HCT116 (cell line): ENCODE measurements at regions not wholly inside any gene's neighbourhood (a gene's known extent, or its start where the extent isn't known, plus 50 kb on each side); places are given as distances from the start of the nearest gene placed in this dataset.

ENCODE experiments used
- ATAC-seq: fragments of 200-7000 bp; cut with Tn5 transposase; 2 replicates; pipeline ENCODE4 v1.9.1; 2020; ENCODE audit warnings: mild to moderate bottlenecking, moderate library complexity
- BruUV-seq: library from RNA; stranded (reverse); fragments of 400-500 nt; replicated peaks from 2 replicates; lab custom pipeline; 2021; lab: Mats Ljungman, UMichigan
- CTCF ChIA-PET: fragments of 300-600 bp; sonication (Branson Sonifier 250); formaldehyde crosslinking; loops from one replicate; lab custom pipeline; 2021; ENCODE audit warnings: antibody characterized with exemption; lab: Charles Lee
- POLR2A ChIA-PET: fragments of 300-600, 350-600 bp; sonication (Branson Sonifier 250); formaldehyde crosslinking; loops from one replicate; lab custom pipeline; 2021; ENCODE audit warnings: antibody characterized with exemption; lab: Charles Lee
- RAD21 ChIA-PET, 2 experiments: fragments of 300-600 bp; sonication (Branson Sonifier 250); formaldehyde crosslinking; loops; one replicate each; lab custom pipeline; 2023; ENCODE audit warnings: low total read pairs in 2 of 2; ENCODE audit not compliant: uncharacterized antibody in 2 of 2, unreplicated experiment in 2 of 2, low non-redundant PET in 1 of 2; lab: Charles Lee
- DNase-seq: peaks from one replicate; pipeline ENCODE4 v3.0.0-alpha.2; 2010; ENCODE audit warnings: low read depth, low spot score
- H2AFZ ChIP-seq: fragments of 200-600 bp; shearing (Covaris generic), sonication (generic); 2 replicates; pipeline ENCODE4 v1.6.1; 2017; ENCODE audit warnings: low read depth, mixed run types, mixed read lengths, antibody characterized with exemption, low read length; ENCODE audit not compliant: poor library complexity, severe bottlenecking
- H3K27ac ChIP-seq: 2 replicates; pipeline ENCODE4 v1.5.1; 2012; ENCODE audit warnings: low read depth, low read length
- H3K27me3 ChIP-seq: fragments of 200-600 bp; sonication (generic); 2 replicates; pipeline ENCODE4 v1.6.1; 2016; ENCODE audit warnings: mixed run types, low read length, mixed read lengths; ENCODE audit not compliant: insufficient read depth
- H3K36me3 ChIP-seq, 2 experiments: fragments of 200-500 bp in 1 of 2; fragments of 200-600 bp in 1 of 2; sonication (Bioruptor generic) in 1 of 2; sonication (generic) in 1 of 2; 2 replicates each; pipeline versions ENCODE4 v1.5.1 to v1.6.1; 2014 to 2016; ENCODE audit warnings: low read length in 2 of 2, inconsistent platforms in 1 of 2, mixed read lengths in 1 of 2, mixed run types in 1 of 2; ENCODE audit not compliant: insufficient read depth in 2 of 2, control insufficient read depth in 1 of 2
- H3K4me1 ChIP-seq, 2 experiments: fragments of 200-600 bp in 1 of 2; sonication (generic) in 1 of 2; 2 replicates each; pipeline versions ENCODE4 v1.5.1 to v1.6.1; 2012 to 2017; ENCODE audit warnings: low read length in 2 of 2, inconsistent platforms in 1 of 2, mild to moderate bottlenecking in 1 of 2, mixed read lengths in 1 of 2, mixed run types in 1 of 2, moderate library complexity in 1 of 2; ENCODE audit not compliant: insufficient read depth in 2 of 2, control insufficient read depth in 1 of 2
- H3K4me2 ChIP-seq: fragments of 200-600 bp; sonication (generic); 2 replicates; pipeline ENCODE4 v1.6.1; 2017; ENCODE audit warnings: mixed run types, low read length, mixed read lengths
- H3K4me3 ChIP-seq, 2 experiments: fragments of 200-600 bp in 1 of 2; sonication (generic) in 1 of 2; replicated peaks in 1 of 2; 2 replicates each; pipeline ENCODE4 v1.5.1; 2011 to 2016; ENCODE audit warnings: low read length in 2 of 2, control low read depth in 1 of 2, low read depth in 1 of 2, mild to moderate bottlenecking in 1 of 2, mixed read lengths in 1 of 2, mixed run types in 1 of 2
- H3K79me2 ChIP-seq: fragments of 200-600 bp; sonication (generic); 2 replicates; pipeline ENCODE4 v1.6.1; 2017; ENCODE audit warnings: mild to moderate bottlenecking, mixed run types, low read length, moderate library complexity, mixed read lengths; ENCODE audit not compliant: insufficient read depth
- H3K9ac ChIP-seq: fragments of 200-600 bp; sonication (generic); 2 replicates; pipeline ENCODE4 v1.6.1; 2016; ENCODE audit warnings: low read length, mixed read lengths
- H3K9me2 ChIP-seq: fragments of 200-600 bp; sonication (generic), shearing (Covaris generic); 2 replicates; pipeline ENCODE4 v1.6.1; 2017; ENCODE audit warnings: mixed run types, mild to moderate bottlenecking, moderate library complexity; ENCODE audit not compliant: insufficient read depth
- H3K9me3 ChIP-seq, 2 experiments: fragments of 200-500 bp in 1 of 2; fragments of 200-600 bp in 1 of 2; sonication (Bioruptor generic) in 1 of 2; sonication (generic) in 1 of 2; 2 replicates each; pipeline ENCODE4 v1.6.1; 2014 to 2017; ENCODE audit warnings: low read length in 2 of 2, mixed read lengths in 2 of 2, inconsistent platforms in 1 of 2, low read depth in 1 of 2, mild to moderate bottlenecking in 1 of 2, mixed run types in 1 of 2, moderate library complexity in 1 of 2; ENCODE audit not compliant: control insufficient read depth in 1 of 2, insufficient read depth in 1 of 2
- H4K20me1 ChIP-seq: fragments of 200-600 bp; sonication (generic), shearing (Covaris generic); 2 replicates; pipeline ENCODE4 v1.6.1; 2017; ENCODE audit warnings: mixed run types, mild to moderate bottlenecking, moderate library complexity; ENCODE audit not compliant: insufficient read depth
- CBX3 ChIP-seq: IDR thresholded peaks from 2 replicates; pipeline ENCODE4 v1.6.1; 2012; ENCODE audit warnings: low read depth
- EGR1 ChIP-seq: IDR thresholded peaks from 2 replicates; pipeline ENCODE4 v1.6.1; 2012; ENCODE audit warnings: low read depth
- EZH2phosphoT487 ChIP-seq: fragments of 200-600 bp; IDR thresholded peaks from 2 replicates; pipeline ENCODE4 v1.6.1; 2018; ENCODE audit warnings: antibody characterized with exemption, borderline replicate concordance
- FOSL1 ChIP-seq: IDR thresholded peaks from 2 replicates; pipeline ENCODE4 v1.6.1; 2012; ENCODE audit warnings: low read depth
- JUND ChIP-seq: IDR thresholded peaks from 2 replicates; pipeline ENCODE4 v1.6.1; 2012
- POLR2AphosphoS5 ChIP-seq: IDR thresholded peaks from 2 replicates; pipeline ENCODE4 v1.6.1; 2011; ENCODE audit warnings: mild to moderate bottlenecking, low read depth, low read length, moderate library complexity
- RAD21 ChIP-seq: IDR thresholded peaks from 2 replicates; pipeline ENCODE4 v1.6.1; 2012; ENCODE audit warnings: low read depth, mild to moderate bottlenecking
- SIN3A ChIP-seq: IDR thresholded peaks from 2 replicates; pipeline ENCODE4 v1.6.1; 2012; ENCODE audit warnings: low read depth
- SP1 ChIP-seq: IDR thresholded peaks from 2 replicates; pipeline ENCODE4 v1.6.1; 2012; ENCODE audit warnings: low read depth
- SRF ChIP-seq: IDR thresholded peaks from 2 replicates; pipeline ENCODE4 v1.6.1; 2012; ENCODE audit warnings: low read depth
- TCF7L2 ChIP-seq: IDR thresholded peaks from 2 replicates; pipeline ENCODE4 v1.7.0; 2011; ENCODE audit warnings: borderline replicate concordance, inconsistent platforms; ENCODE audit not compliant: insufficient read depth, insufficient read length; ENCODE audit errors: extremely low read depth
- YY1 ChIP-seq: IDR thresholded peaks from 2 replicates; pipeline ENCODE4 v1.6.1; 2011; ENCODE audit warnings: low read length, low read depth, moderate library complexity, mild to moderate bottlenecking; ENCODE audit not compliant: insufficient replicate concordance; ENCODE audit errors: extremely low read depth
- ZFX ChIP-seq: fragments of 450-650 bp; IDR thresholded peaks from 2 replicates; pipeline ENCODE4 v1.6.1; 2017
- ZNF274 ChIP-seq: fragments of 200-500 bp; sonication (Bioruptor generic); IDR thresholded peaks from 2 replicates; pipeline ENCODE4 v1.6.1; 2014; ENCODE audit warnings: mild to moderate bottlenecking, low read depth, low read length, inconsistent platforms
- intact Hi-C: fragments of 100-400 bp; cut with micrococcal nuclease; formaldehyde crosslinking; loops from 2 replicates; pipeline ENCODE4 v1.10.0; 2022
- TF ChIP-seq, protein P1 (sequence below): IDR thresholded peaks from 2 replicates; pipeline ENCODE4 v1.6.1; 2011; ENCODE audit warnings: mild to moderate bottlenecking, low read length, moderate library complexity; ENCODE audit not compliant: insufficient replicate concordance; ENCODE audit errors: extremely low read depth
- TF ChIP-seq, protein P2 (sequence below): IDR thresholded peaks from 2 replicates; pipeline ENCODE4 v1.6.1; 2012; ENCODE audit warnings: low read depth
- TF ChIP-seq, protein P3 (sequence below): IDR thresholded peaks from 2 replicates; pipeline ENCODE4 v1.6.1; 2012

DNA sequence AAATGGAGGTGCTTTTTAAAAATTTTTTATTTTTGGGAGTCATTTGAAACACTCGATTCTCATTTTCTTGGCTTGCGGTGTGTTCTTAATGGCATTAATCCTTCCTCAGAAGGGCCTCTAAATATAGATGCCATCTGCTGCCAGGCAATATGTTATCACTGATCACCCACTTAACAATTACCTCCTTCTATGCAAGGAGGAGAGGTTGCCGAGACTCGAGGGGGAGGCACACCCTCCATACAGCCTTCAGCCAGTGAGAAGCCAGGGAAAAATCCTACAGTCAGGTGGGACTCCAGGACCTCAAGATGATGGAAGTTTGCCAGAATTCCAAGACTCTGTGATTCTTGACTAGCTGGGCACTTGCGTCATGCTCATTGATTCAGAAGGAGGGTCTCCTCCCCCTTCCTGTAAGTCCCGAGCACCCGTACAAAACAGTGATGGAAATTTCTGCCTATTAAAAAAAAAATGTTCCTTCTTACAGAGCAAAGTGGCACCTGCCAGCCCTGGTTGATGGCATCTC lies 574.5 kb downstream of the TYW1 start:
- ATAC-seq (no peak), DNase-seq (no peak)
- H3K79me2 ChIP-seq: no peaks in the 10 kb centered on the region
- no peaks in the 10 kb centered on the region for H3K4me1 ChIP-seq
- intact Hi-C loops: no loop called here
- ChIA-PET CTCF (no interaction called here), POLR2A (no interaction called here), RAD21 (no interaction called here)
- no peaks in the 10 kb centered on the region for H3K36me3 ChIP-seq
- no peak overlapping the region for H3K9ac ChIP-seq
- no peaks in the 10 kb centered on the region for H3K9me3 ChIP-seq
- H3K4me3 ChIP-seq: no peak overlapping the region
- no peak for TF ChIP-seq RAD21
- TF ChIP-seq SIN3A: no peak
- no TSS peak for BruUV-seq
- H3K27ac ChIP-seq: no peak overlapping the region
- H3K27me3 ChIP-seq: no peaks in the 10 kb centered on the region
- H2AFZ ChIP-seq: no peak overlapping the region
- H3K9me2 ChIP-seq: no peaks in the 10 kb centered on the region
- no peak overlapping the region for H3K4me2 ChIP-seq
- no peaks in the 10 kb centered on the region for H4K20me1 ChIP-seq

DNA sequence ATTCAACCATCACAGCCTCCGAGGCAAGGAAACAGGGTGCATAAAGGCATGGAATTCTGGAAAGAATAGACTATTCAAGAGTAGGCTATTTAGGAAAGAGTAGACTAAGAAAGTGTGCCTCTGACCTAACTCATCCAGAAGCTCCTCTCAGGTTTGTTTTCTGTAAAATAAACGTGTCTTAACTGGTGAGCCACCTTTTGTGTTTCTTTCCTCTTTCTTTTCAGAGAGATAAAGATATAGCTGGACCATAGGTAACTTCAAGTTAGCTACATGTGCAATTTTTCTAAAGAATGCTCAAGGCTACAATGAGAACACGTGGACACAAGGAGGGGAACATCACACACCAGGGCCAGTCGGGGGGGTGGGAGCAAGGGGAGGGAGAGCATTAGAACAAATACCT lies 577.0 kb downstream of the TYW1 start:
- RAD21 ChIA-PET: no interaction called here
- H3K79me2 ChIP-seq: no peaks in the 10 kb centered on the region
- no TSS peak for BruUV-seq
- POLR2A ChIA-PET: no interaction called here
- no peaks in the 10 kb centered on the region for H4K20me1 ChIP-seq
- ATAC-seq: no peak
- no peak overlapping the region for H3K4me3 ChIP-seq
- no peak overlapping the region for H3K9ac ChIP-seq
- DNase-seq: no peak
- no peaks in the 10 kb centered on the region for H3K36me3 ChIP-seq
- no peak overlapping the region for H3K27ac ChIP-seq
- H3K27me3 ChIP-seq: no peaks in the 10 kb centered on the region
- no peaks in the 10 kb centered on the region for H3K4me1 ChIP-seq
- H3K9me2 ChIP-seq: no peaks in the 10 kb centered on the region
- H3K4me2 ChIP-seq: no peak overlapping the region
- no peak overlapping the region for H2AFZ ChIP-seq
- intact Hi-C loops: no loop called here
- CTCF ChIA-PET: no interaction called here
- H3K9me3 ChIP-seq: no peaks in the 10 kb centered on the region
- TF ChIP-seq, protein P1, sequence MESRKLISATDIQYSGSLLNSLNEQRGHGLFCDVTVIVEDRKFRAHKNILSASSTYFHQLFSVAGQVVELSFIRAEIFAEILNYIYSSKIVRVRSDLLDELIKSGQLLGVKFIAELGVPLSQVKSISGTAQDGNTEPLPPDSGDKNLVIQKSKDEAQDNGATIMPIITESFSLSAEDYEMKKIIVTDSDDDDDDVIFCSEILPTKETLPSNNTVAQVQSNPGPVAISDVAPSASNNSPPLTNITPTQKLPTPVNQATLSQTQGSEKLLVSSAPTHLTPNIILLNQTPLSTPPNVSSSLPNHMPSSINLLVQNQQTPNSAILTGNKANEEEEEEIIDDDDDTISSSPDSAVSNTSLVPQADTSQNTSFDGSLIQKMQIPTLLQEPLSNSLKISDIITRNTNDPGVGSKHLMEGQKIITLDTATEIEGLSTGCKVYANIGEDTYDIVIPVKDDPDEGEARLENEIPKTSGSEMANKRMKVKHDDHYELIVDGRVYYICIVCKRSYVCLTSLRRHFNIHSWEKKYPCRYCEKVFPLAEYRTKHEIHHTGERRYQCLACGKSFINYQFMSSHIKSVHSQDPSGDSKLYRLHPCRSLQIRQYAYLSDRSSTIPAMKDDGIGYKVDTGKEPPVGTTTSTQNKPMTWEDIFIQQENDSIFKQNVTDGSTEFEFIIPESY: no peak
- TF ChIP-seq TCF7L2: no peak
- no peak for TF ChIP-seq YY1
- no peak for TF ChIP-seq FOSL1
- TF ChIP-seq, protein P2, sequence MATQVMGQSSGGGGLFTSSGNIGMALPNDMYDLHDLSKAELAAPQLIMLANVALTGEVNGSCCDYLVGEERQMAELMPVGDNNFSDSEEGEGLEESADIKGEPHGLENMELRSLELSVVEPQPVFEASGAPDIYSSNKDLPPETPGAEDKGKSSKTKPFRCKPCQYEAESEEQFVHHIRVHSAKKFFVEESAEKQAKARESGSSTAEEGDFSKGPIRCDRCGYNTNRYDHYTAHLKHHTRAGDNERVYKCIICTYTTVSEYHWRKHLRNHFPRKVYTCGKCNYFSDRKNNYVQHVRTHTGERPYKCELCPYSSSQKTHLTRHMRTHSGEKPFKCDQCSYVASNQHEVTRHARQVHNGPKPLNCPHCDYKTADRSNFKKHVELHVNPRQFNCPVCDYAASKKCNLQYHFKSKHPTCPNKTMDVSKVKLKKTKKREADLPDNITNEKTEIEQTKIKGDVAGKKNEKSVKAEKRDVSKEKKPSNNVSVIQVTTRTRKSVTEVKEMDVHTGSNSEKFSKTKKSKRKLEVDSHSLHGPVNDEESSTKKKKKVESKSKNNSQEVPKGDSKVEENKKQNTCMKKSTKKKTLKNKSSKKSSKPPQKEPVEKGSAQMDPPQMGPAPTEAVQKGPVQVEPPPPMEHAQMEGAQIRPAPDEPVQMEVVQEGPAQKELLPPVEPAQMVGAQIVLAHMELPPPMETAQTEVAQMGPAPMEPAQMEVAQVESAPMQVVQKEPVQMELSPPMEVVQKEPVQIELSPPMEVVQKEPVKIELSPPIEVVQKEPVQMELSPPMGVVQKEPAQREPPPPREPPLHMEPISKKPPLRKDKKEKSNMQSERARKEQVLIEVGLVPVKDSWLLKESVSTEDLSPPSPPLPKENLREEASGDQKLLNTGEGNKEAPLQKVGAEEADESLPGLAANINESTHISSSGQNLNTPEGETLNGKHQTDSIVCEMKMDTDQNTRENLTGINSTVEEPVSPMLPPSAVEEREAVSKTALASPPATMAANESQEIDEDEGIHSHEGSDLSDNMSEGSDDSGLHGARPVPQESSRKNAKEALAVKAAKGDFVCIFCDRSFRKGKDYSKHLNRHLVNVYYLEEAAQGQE: no peak
- TF ChIP-seq ZNF274: no peak
- no peak for TF ChIP-seq JUND
- no peak for TF ChIP-seq SIN3A
- no peak for TF ChIP-seq ZFX
- TF ChIP-seq RAD21: no peak
- TF ChIP-seq, protein P3, sequence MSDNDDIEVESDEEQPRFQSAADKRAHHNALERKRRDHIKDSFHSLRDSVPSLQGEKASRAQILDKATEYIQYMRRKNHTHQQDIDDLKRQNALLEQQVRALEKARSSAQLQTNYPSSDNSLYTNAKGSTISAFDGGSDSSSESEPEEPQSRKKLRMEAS: no peak
- no peak for TF ChIP-seq SRF
- TF ChIP-seq POLR2AphosphoS5: no peak
- no peak for TF ChIP-seq SP1
- no peak for TF ChIP-seq EGR1
- no peak for TF ChIP-seq EZH2phosphoT487
- TF ChIP-seq CBX3: no peak
